MCF 10A (cell line): ENCODE measurements at regions not wholly inside any gene's neighbourhood (a gene's known extent, or its start where the extent isn't known, plus 50 kb on each side); places are given as distances from the start of the nearest gene placed in this dataset.

Experiments
- BruUV-seq: library from RNA; stranded (reverse); fragments of 400-500 nt; replicated peaks from 2 replicates; lab custom pipeline; 2021; lab: Mats Ljungman, UMichigan
- CTCF ChIA-PET: fragments of 300-600 bp; sonication (Branson Sonifier 250); formaldehyde crosslinking; extraction: SDS; loops from one replicate; lab custom pipeline; 2021; ENCODE audit warnings: antibody characterized with exemption, inconsistent platforms; lab: Yijun Ruan, JAX
- POLR2A ChIA-PET: fragments of 300-600, 350-650 bp; sonication (Branson Sonifier 250); formaldehyde crosslinking; extraction: SDS; loops from one replicate; lab custom pipeline; 2020; ENCODE audit warnings: antibody characterized with exemption, inconsistent platforms; lab: Yijun Ruan, JAX
- DNase-seq: peaks from one replicate; pipeline ENCODE4 v3.0.0-alpha.2; 2018; ENCODE audit not compliant: unreplicated experiment
- H3K27ac Mint-ChIP-seq: one replicate; pipeline ENCODE4 v1.8.0; 2022; ENCODE audit warnings: mild to moderate bottlenecking, low read depth, mixed read lengths; ENCODE audit not compliant: unreplicated experiment
- H3K27me3 Mint-ChIP-seq: one replicate; pipeline ENCODE4 v1.8.0; 2022; ENCODE audit warnings: mixed read lengths; ENCODE audit not compliant: insufficient read depth, unreplicated experiment
- H3K36me3 Mint-ChIP-seq: one replicate; pipeline ENCODE4 v1.8.0; 2022; ENCODE audit warnings: mild to moderate bottlenecking, moderate library complexity, mixed read lengths; ENCODE audit not compliant: insufficient read depth, unreplicated experiment
- H3K4me1 Mint-ChIP-seq: one replicate; pipeline ENCODE4 v1.8.0; 2022; ENCODE audit warnings: mixed read lengths; ENCODE audit not compliant: insufficient read depth, unreplicated experiment
- H3K4me3 Mint-ChIP-seq: one replicate; pipeline ENCODE4 v1.8.0; 2022; ENCODE audit warnings: mild to moderate bottlenecking, moderate library complexity, mixed read lengths; ENCODE audit not compliant: unreplicated experiment
- H3K9me3 Mint-ChIP-seq: one replicate; pipeline ENCODE4 v1.8.0; 2022; ENCODE audit warnings: mixed read lengths; ENCODE audit not compliant: unreplicated experiment
- CTCF ChIP-seq: fragments of 200-600 bp; IDR thresholded peaks from one replicate; pipeline ENCODE4 v1.8.0; 2022; ENCODE audit warnings: antibody characterized with exemption, mild to moderate bottlenecking; ENCODE audit not compliant: unreplicated experiment
- intact Hi-C: fragments of 100-400 bp; cut with micrococcal nuclease; formaldehyde crosslinking; loops from 2 replicates; pipeline ENCODE4 v1.14.1; 2022

DNA sequence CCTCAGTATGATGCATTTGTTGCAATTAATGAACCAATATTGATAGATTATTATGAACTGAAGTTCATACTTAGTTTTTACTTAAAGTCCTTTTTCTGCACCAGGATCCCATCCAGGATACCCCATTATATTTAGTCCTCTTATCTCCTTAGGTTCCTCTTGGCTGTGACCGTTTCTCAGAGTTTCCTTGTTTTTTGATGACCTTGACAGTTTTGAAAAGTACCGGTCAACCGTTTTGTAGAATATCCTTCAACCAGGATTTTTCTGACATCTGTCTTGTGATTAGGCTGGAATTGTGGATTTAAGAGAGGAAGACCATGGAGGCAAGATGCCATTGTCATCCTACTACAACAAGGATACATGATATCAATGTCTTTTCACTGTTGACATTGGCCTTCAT lies 98.0 kb upstream of the F13A1 start:
- DNase-seq: no peak
- no TSS peak for BruUV-seq
- ChIA-PET CTCF (no interaction called here), POLR2A (no interaction called here)
- intact Hi-C loops: loop anchor here (10.0 kb wide), 1 partner anchor 46 kb away; no protein-coding TSS in a partner anchor
- Mint-ChIP-seq H3K4me3 (no peak overlapping the region), H3K4me1 (peaks cover 21% of the 10 kb centered on the region), H3K27me3 (no peaks in the 10 kb centered on the region), H3K27ac (no peak overlapping the region), H3K9me3 (no peaks in the 10 kb centered on the region), H3K36me3 (no peaks in the 10 kb centered on the region)
- no peak for TF ChIP-seq CTCF

DNA sequence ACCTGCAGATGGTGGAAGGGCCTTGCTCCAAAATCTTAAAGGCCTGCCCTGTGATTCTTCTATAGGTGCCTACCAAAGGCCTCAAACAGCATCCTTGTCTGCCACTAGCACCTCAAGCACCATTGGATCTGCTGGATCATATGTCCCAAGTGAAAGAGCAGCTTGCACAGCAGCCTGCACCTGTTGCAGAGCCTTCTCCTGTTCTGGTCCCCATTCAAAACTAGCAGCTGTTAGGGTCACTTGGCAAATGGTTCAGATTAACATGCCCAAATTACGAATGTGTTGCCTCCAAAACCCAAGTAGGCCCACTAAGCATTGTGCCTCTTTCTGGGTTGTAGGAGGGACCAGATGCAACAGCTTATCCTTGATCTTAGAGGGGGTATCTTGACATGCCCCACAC lies 99.6 kb upstream of the F13A1 start:
- DNase-seq: no peak
- Mint-ChIP-seq H3K27me3 (no peaks in the 10 kb centered on the region), H3K4me3 (no peak overlapping the region), H3K36me3 (no peaks in the 10 kb centered on the region), H3K9me3 (peaks cover 10% of the 10 kb centered on the region), H3K27ac (no peak overlapping the region), H3K4me1 (peaks cover 6% of the 10 kb centered on the region)
- intact Hi-C loops: no loop called here
- no peak for TF ChIP-seq CTCF
- ChIA-PET POLR2A (no interaction called here), CTCF (interaction anchor here (1.0 kb wide), 2 partner anchors 21 to 60 kb away, joined by 3 read pairs; no protein-coding TSS in a partner anchor)
- no TSS peak for BruUV-seq

GRCh38 chr6:6434151-6434550 lies 113.7 kb upstream of the F13A1 start:
- peaks cover 29% of the 10 kb centered on the region for H3K4me1 Mint-ChIP-seq
- ChIA-PET CTCF (interaction anchor here (0.5 kb wide), 2 partner anchors 171 to 405 kb away, joined by 3 to 4 read pairs; no protein-coding TSS in a partner anchor), POLR2A (interaction anchor here (0.6 to 2.3 kb wide), 6 partner anchors 9 to 1302 kb away, joined by 3 to 7 read pairs (median 4); partner anchors contain the start of gene LYRM4)
- BruUV-seq: no TSS peak
- H3K9me3 Mint-ChIP-seq: no peaks in the 10 kb centered on the region
- no peak overlapping the region for H3K4me3 Mint-ChIP-seq
- H3K27me3 Mint-ChIP-seq: no peaks in the 10 kb centered on the region
- no peak overlapping the region for H3K27ac Mint-ChIP-seq
- peak; percentile 53 for DNase-seq
- H3K36me3 Mint-ChIP-seq: no peaks in the 10 kb centered on the region
- TF ChIP-seq CTCF: no peak
- intact Hi-C loops: loop anchor here (2.0 kb wide), 1 partner anchor 19 kb away; no protein-coding TSS in a partner anchor

- no peak for DNase-seq
- intact Hi-C loops: loop anchor here (2.0 kb wide), 1 partner anchor 20 kb away; no protein-coding TSS in a partner anchor
- Mint-ChIP-seq H3K9me3 (no peaks in the 10 kb centered on the region), H3K4me1 (peaks cover 29% of the 10 kb centered on the region), H3K36me3 (no peaks in the 10 kb centered on the region), H3K4me3 (no peak overlapping the region), H3K27ac (no peak overlapping the region), H3K27me3 (no peaks in the 10 kb centered on the region)
- POLR2A ChIA-PET: interaction anchor here (0.6 to 2.3 kb wide), 2 partner anchors 34 to 1301 kb away, joined by 4 to 7 read pairs; no protein-coding TSS in a partner anchor
- CTCF ChIA-PET: no interaction called here
- no peak for TF ChIP-seq CTCF
- BruUV-seq: no TSS peak
Observed at GRCh38 chr6:6434723-6435122, 114.3 kb upstream of the F13A1 start.
